Natural killer cell treated with Interleukin-12 subunit alpha and Interleukin-12 subunit beta and Interleukin-15 and Interleukin-18, amount 100 ng/mL, for 72 hours (primary cell): ENCODE measurements at regions not wholly inside any gene's neighbourhood (a gene's known extent, or its start where the extent isn't known, plus 50 kb on each side); places are given as distances from the start of the nearest gene placed in this dataset.

Experiments
- ATAC-seq, 2 donors: fragments of 150-1000 bp; cut with Tn5 transposase in 1 of 2; sonication (Bioruptor Pico), chemical (Tn5 transposase) in 1 of 2; 2 replicates each; pipeline ENCODE4 v1.10.0; 2021
- DNase-seq: peaks from one replicate; pipeline ENCODE4 v3.0.0; 2022; ENCODE audit warnings: low spot score
- H3K27ac Mint-ChIP-seq, 2 donors: 1 replicate in 1 of 2; 2 replicates in 1 of 2; pipeline ENCODE4 v1.8.0; 2022; ENCODE audit warnings: mixed read lengths in 2 of 2, mild to moderate bottlenecking in 1 of 2, moderate library complexity in 1 of 2
- H3K27me3 Mint-ChIP-seq, 2 donors: 1 replicate in 1 of 2; 2 replicates in 1 of 2; pipeline ENCODE4 v1.8.0; 2022; ENCODE audit warnings: mixed read lengths in 2 of 2
- H3K36me3 Mint-ChIP-seq: one replicate; pipeline ENCODE4 v1.8.0; 2022; ENCODE audit warnings: mixed read lengths
- H3K4me1 Mint-ChIP-seq, 2 donors: 1 replicate in 1 of 2; 2 replicates in 1 of 2; pipeline ENCODE4 v1.8.0; 2022; ENCODE audit warnings: low read depth in 2 of 2, mixed read lengths in 2 of 2, mild to moderate bottlenecking in 1 of 2
- H3K4me3 Mint-ChIP-seq: one replicate; pipeline ENCODE4 v1.8.0; 2022; ENCODE audit warnings: mixed read lengths
- H3K9me3 Mint-ChIP-seq: 2 replicates; pipeline ENCODE4 v1.8.0; 2022; ENCODE audit warnings: mixed read lengths

- Mint-ChIP-seq H3K27me3 (no peaks in the 10 kb centered on the region), H3K4me1 (no peaks in the 10 kb centered on the region), H3K9me3 (no peaks in the 10 kb centered on the region), H3K4me3 (no peak overlapping the region), H3K27ac (no peak overlapping the region), H3K36me3 (no peaks in the 10 kb centered on the region)
- DNase-seq = no peak
- no peak for ATAC-seq
Observed at GRCh38 chr12:97169889-97170567, 263.0 kb downstream of the NEDD1 start.

GRCh38 chr12:97173688-97174410, 266.8 kb downstream of the NEDD1 start:
- Mint-ChIP-seq H3K4me3 (no peak overlapping the region), H3K27ac (no peak overlapping the region), H3K36me3 (no peaks in the 10 kb centered on the region), H3K9me3 (peaks cover 6% of the 10 kb centered on the region), H3K4me1 (no peaks in the 10 kb centered on the region), H3K27me3 (no peaks in the 10 kb centered on the region)
- no peak for DNase-seq
- no peak for ATAC-seq

- Mint-ChIP-seq H3K36me3 (no peaks in the 10 kb centered on the region), H3K4me3 (no peak overlapping the region), H3K4me1 (no peaks in the 10 kb centered on the region), H3K27me3 (no peaks in the 10 kb centered on the region), H3K9me3 (peaks cover 10% of the 10 kb centered on the region), H3K27ac (no peak overlapping the region)
- DNase-seq (no peak), ATAC-seq (no peak)
Observed at GRCh38 chr12:97177481-97177880, 270.4 kb downstream of the NEDD1 start.

GRCh38 chr12:97181571-97182265, 274.7 kb downstream of the NEDD1 start:
- ATAC-seq = no peak
- Mint-ChIP-seq H3K27me3 (no peaks in the 10 kb centered on the region), H3K4me1 (no peaks in the 10 kb centered on the region), H3K27ac (no peak overlapping the region), H3K4me3 (no peak overlapping the region), H3K36me3 (no peaks in the 10 kb centered on the region), H3K9me3 (peaks cover 12% of the 10 kb centered on the region)
- no peak for DNase-seq

GRCh38 chr12:97182769-97183168, 275.7 kb downstream of the NEDD1 start:
- no peaks in the 10 kb centered on the region for H3K36me3 Mint-ChIP-seq
- ATAC-seq = no peak
- no peak overlapping the region for H3K4me3 Mint-ChIP-seq
- DNase-seq = no peak
- peaks cover 12% of the 10 kb centered on the region for H3K9me3 Mint-ChIP-seq
- H3K27me3 Mint-ChIP-seq = no peaks in the 10 kb centered on the region
- H3K27ac Mint-ChIP-seq = no peak overlapping the region
- no peaks in the 10 kb centered on the region for H3K4me1 Mint-ChIP-seq

GRCh38 chr12:97184127-97184773, 277.2 kb downstream of the NEDD1 start:
- Mint-ChIP-seq H3K4me3 (no peak overlapping the region), H3K27me3 (no peaks in the 10 kb centered on the region), H3K4me1 (no peaks in the 10 kb centered on the region), H3K9me3 (peaks cover 8% of the 10 kb centered on the region), H3K27ac (no peak overlapping the region), H3K36me3 (no peaks in the 10 kb centered on the region)
- no peak for ATAC-seq
- no peak for DNase-seq

GRCh38 chr12:97185567-97185966, 277.0 kb upstream of the RMST start:
- ATAC-seq (no peak), DNase-seq (no peak)
- Mint-ChIP-seq H3K4me1 (no peaks in the 10 kb centered on the region), H3K4me3 (no peak overlapping the region), H3K27me3 (no peaks in the 10 kb centered on the region), H3K9me3 (peaks cover 5% of the 10 kb centered on the region), H3K36me3 (no peaks in the 10 kb centered on the region), H3K27ac (no peak overlapping the region)

GRCh38 chr12:97194546-97194945, 268.1 kb upstream of the RMST start:
- Mint-ChIP-seq H3K4me3 (no peak overlapping the region), H3K4me1 (no peaks in the 10 kb centered on the region), H3K9me3 (peaks cover 6% of the 10 kb centered on the region), H3K36me3 (no peaks in the 10 kb centered on the region), H3K27me3 (no peaks in the 10 kb centered on the region), H3K27ac (no peak overlapping the region)
- no peak for ATAC-seq
- DNase-seq = no peak

- ATAC-seq (no peak), DNase-seq (no peak)
- Mint-ChIP-seq H3K27me3 (no peaks in the 10 kb centered on the region), H3K4me3 (no peak overlapping the region), H3K9me3 (peaks cover 6% of the 10 kb centered on the region), H3K36me3 (no peaks in the 10 kb centered on the region), H3K27ac (no peak overlapping the region), H3K4me1 (no peaks in the 10 kb centered on the region)
Observed at GRCh38 chr12:97200181-97200580, 262.4 kb upstream of the RMST start.

- Mint-ChIP-seq H3K36me3 (no peaks in the 10 kb centered on the region), H3K27me3 (peaks cover 0 to 7% of the 10 kb centered on the region in 2 donors), H3K4me3 (no peak overlapping the region), H3K4me1 (no peaks in the 10 kb centered on the region), H3K27ac (no peak overlapping the region), H3K9me3 (peaks cover 3% of the 10 kb centered on the region)
- no peak for ATAC-seq
- no peak for DNase-seq
Observed at GRCh38 chr12:97203408-97203807, 259.2 kb upstream of the RMST start.

GRCh38 chr12:97209997-97210396, 252.6 kb upstream of the RMST start:
- no peak for ATAC-seq
- H3K27me3 Mint-ChIP-seq = peaks cover 0 to 7% of the 10 kb centered on the region in 2 donors
- H3K4me1 Mint-ChIP-seq = no peaks in the 10 kb centered on the region

GRCh38 chr12:97211416-97211930, 251.1 kb upstream of the RMST start:
- Mint-ChIP-seq H3K4me3 (no peak overlapping the region), H3K4me1 (no peaks in the 10 kb centered on the region), H3K9me3 (no peaks in the 10 kb centered on the region), H3K27me3 (peaks cover 0 to 1% of the 10 kb centered on the region in 2 donors), H3K27ac (no peak overlapping the region), H3K36me3 (no peaks in the 10 kb centered on the region)
- DNase-seq = no peak
- no peak for ATAC-seq

More at GRCh38 chr12:97209997-97210396, 252.6 kb upstream of the RMST start:
- no peaks in the 10 kb centered on the region for H3K36me3 Mint-ChIP-seq
- H3K4me3 Mint-ChIP-seq = no peak overlapping the region
- no peak for DNase-seq
- H3K27ac Mint-ChIP-seq = no peak overlapping the region
- H3K9me3 Mint-ChIP-seq = peaks cover 3% of the 10 kb centered on the region

GRCh38 chr12:97216848-97217247, 245.8 kb upstream of the RMST start:
- no peak overlapping the region for H3K27ac Mint-ChIP-seq
- H3K27me3 Mint-ChIP-seq = no peaks in the 10 kb centered on the region
- no peaks in the 10 kb centered on the region for H3K4me1 Mint-ChIP-seq
- DNase-seq (no peak), ATAC-seq (no peak)
- no peaks in the 10 kb centered on the region for H3K9me3 Mint-ChIP-seq
- H3K36me3 Mint-ChIP-seq = no peaks in the 10 kb centered on the region
- H3K4me3 Mint-ChIP-seq = no peak overlapping the region

- DNase-seq = no peak
- ATAC-seq = no peak
- Mint-ChIP-seq H3K36me3 (no peaks in the 10 kb centered on the region), H3K27me3 (no peaks in the 10 kb centered on the region), H3K9me3 (peaks cover 3% of the 10 kb centered on the region), H3K27ac (no peak overlapping the region), H3K4me3 (no peak overlapping the region), H3K4me1 (no peaks in the 10 kb centered on the region)
Observed at GRCh38 chr12:97222391-97222790, 240.2 kb upstream of the RMST start.
